Heart right ventricle (tissue), 16 donors: ENCODE measurements at regions not wholly inside any gene's neighbourhood (a gene's known extent, or its start where the extent isn't known, plus 50 kb on each side); places are given as distances from the start of the nearest gene placed in this dataset.
A peak's percentile ranks its signal among the peaks of the same experiment; 100 is the strongest.
"Not testable (repeated sequence)": the region's sequence is repeated elsewhere in the genome, so short reads cannot be mapped to it uniquely, and the experiment has no call there.

Experiments
- ATAC-seq, 8 donors: fragments of 200-7000 bp; cut with Tn5 transposase; one replicate each; pipeline ENCODE4 v1.9.1; 2020; ENCODE audit warnings: mild to moderate bottlenecking in 8 of 8, moderate library complexity in 8 of 8, moderate number of reproducible peaks in 1 of 8
- DNase-seq, 2 donors: peaks; one replicate each; pipeline ENCODE4 v3.0.0-alpha.2; 2020
- H3K27ac ChIP-seq, 10 donors: fragments of 200-600 bp; sonication (generic) in 2 of 10; one replicate each; pipeline versions ENCODE4 v1.5.0 to v1.8.0; 2020 to 2022; ENCODE audit warnings: mild to moderate bottlenecking in 3 of 10
- H3K27me3 ChIP-seq, 7 donors: fragments of 200-600 bp; one replicate each; pipeline ENCODE4 v1.8.0; 2021 to 2022; ENCODE audit warnings: mild to moderate bottlenecking in 2 of 7
- H3K36me3 ChIP-seq, 9 donors: fragments of 200-600 bp; sonication (generic) in 1 of 9; one replicate each; pipeline versions ENCODE4 v1.5.0 to v1.8.0; 2020 to 2022; ENCODE audit warnings: mild to moderate bottlenecking in 2 of 9
- H3K4me1 ChIP-seq, 9 donors: fragments of 200-600 bp; sonication (generic) in 1 of 9; one replicate each; pipeline versions ENCODE4 v1.5.0 to v1.8.0; 2020 to 2022; ENCODE audit warnings: mild to moderate bottlenecking in 4 of 9
- H3K4me3 ChIP-seq, 10 donors: fragments of 200-600 bp; sonication (generic) in 2 of 10; one replicate each; pipeline versions ENCODE4 v1.5.0 to v1.8.0; 2020 to 2022; ENCODE audit warnings: mild to moderate bottlenecking in 7 of 10, moderate library complexity in 2 of 10
- H3K9me3 ChIP-seq, 11 donors: fragments of 200-600 bp in 10 of 11; sonication (generic) in 2 of 11; one replicate each; pipeline versions ENCODE4 v1.5.0 to v1.8.0; 2013 to 2022; ENCODE audit warnings: mild to moderate bottlenecking in 2 of 11, control low read depth in 1 of 11, moderate library complexity in 1 of 11
- CTCF ChIP-seq, 9 donors: fragments of 200-600 bp; sonication (generic) in 2 of 9; IDR thresholded peaks; one replicate each; pipeline versions ENCODE4 v1.5.0 to v1.8.0; 2021 to 2022; ENCODE audit warnings: antibody characterized with exemption in 9 of 9, mild to moderate bottlenecking in 5 of 9, moderate library complexity in 1 of 9
- WGBS, 2 donors: extraction: QIAGEN DNeasy Blood & Tissue Kit; methylation state at CpG; one replicate each; pipeline ENCODE4 v1.1.7; 2013; ENCODE audit warnings: inconsistent platforms in 1 of 2; 5-methylcytosine and 5-hydroxymethylcytosine counted together
- intact Hi-C, 10 donors: fragments of 100-400 bp; cut with DNase I; formaldehyde crosslinking; loops; one replicate each; pipeline versions ENCODE4 v1.11.1 to v1.14.2; 2022
- donor health status: Arrhythmogenic right ventricular cardiomyopathy.
- donor health status: ischemic (EF 13 %, LVEDD 7.1; RV severe dilation, severe dysfunction).
- donor health status: healthy with polysubstance abuse.
- donor health status: DM: no; HTN: yes; CAD: no.
- donor health status: DM: no; HTN: no; CAD: no.
- donor health status: ischemic (EF 25% LVEDD 6.9; RV normal size, moderate dysfunction).
- donor health status: ischemic (EF 25% LVEDD 5.7; RV mildly dilated, moderate dysfunction).
- donor health status: healthy.
- donor health status: DM: yes; HTN: yes; CAD: no.
- donor health status: Ischemic cardiomyopathy.
- donor health status: ischemic (EF 35%, LVEDD 5.7; RV mildly dilated, moderate dysfunction).
- donor health status: nonischemic (EF 11% LVEDD 7.7; RV severe dilation, severe dysfunction).
- donor health status: DM: yes; HTN: yes; CAD: no.
- donor health status: PGD.
- donor health status: ischemic (EF 29% LVEDD 5.4; RV normal size, mild dysfunction).
- donor health status: nonischemic (EF 23%, LVEDD 6.1; RV moderate dilation, normal function).

- H3K27ac ChIP-seq = peak overlapping the region in 4 of 10 donors; percentile 9 to 79 (median 12)
- no peaks in the 10 kb centered on the region for H3K9me3 ChIP-seq
- DNase-seq = no peak
- ATAC-seq = peak in 1 of 8 donors; percentile 22
- WGBS, 2 donors = 55 to 72% methylated on average over 1 of the region's 1 CpG
- H3K27me3 ChIP-seq = no peaks in the 10 kb centered on the region
- TF ChIP-seq CTCF (IDR thresholded peaks at IDR 0.05) = no peak
- no peak overlapping the region for H3K4me3 ChIP-seq
- intact Hi-C loops = no loop called here
- H3K36me3 ChIP-seq = no peaks in the 10 kb centered on the region
- H3K4me1 ChIP-seq = peaks cover 0 to 32% (median 0%) of the 10 kb centered on the region in 9 donors
Observed at GRCh38 chr1:26626994-26627393, 68.8 kb upstream of the ARID1A start.

DNA sequence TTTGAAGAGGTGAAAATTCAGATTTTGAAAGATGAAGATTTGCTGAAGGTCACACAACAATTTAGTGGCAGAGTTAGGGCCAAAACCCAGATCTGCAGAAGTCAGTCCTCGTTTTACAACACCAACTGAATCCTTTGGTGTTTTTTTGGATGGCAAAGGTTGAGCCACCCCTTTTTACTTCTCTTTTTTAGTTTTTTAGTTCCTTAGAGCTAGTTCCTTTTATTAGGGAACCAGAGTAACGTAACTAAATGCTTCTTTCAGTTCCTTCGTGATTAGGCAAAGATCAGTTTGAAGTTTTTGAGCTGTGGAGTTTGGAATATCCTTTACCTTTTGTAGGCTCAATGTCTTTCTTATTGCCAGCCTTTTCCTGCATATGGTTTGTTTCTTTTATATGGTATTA is 67.9 kb upstream of the ARID1A start:
- ATAC-seq = peak in 2 of 8 donors; percentile 22 to 46
- Histone ChIP-seq H3K4me3 (no peak overlapping the region), H3K27me3 (no peaks in the 10 kb centered on the region), H3K36me3 (no peaks in the 10 kb centered on the region), H3K9me3 (no peaks in the 10 kb centered on the region), H3K27ac (peak overlapping the region in 1 of 10 donors; percentile 84), H3K4me1 (peaks cover 0 to 34% (median 0%) of the 10 kb centered on the region in 9 donors)
- WGBS, 2 donors = 82 to 87% methylated on average over 3 of the region's 3 CpGs
- intact Hi-C loops = no loop called here
- TF ChIP-seq CTCF (IDR thresholded peaks at IDR 0.05) = no peak
- DNase-seq = no peak

GRCh38 chr1:26630634-26631033 is 65.2 kb upstream of the ARID1A start:
- Histone ChIP-seq H3K4me1 (peaks cover 0 to 33% (median 0%) of the 10 kb centered on the region in 9 donors), H3K36me3 (no peaks in the 10 kb centered on the region), H3K4me3 (no peak overlapping the region), H3K27me3 (no peaks in the 10 kb centered on the region), H3K9me3 (no peaks in the 10 kb centered on the region), H3K27ac (no peak overlapping the region)
- DNase-seq = no peak
- no peak for TF ChIP-seq CTCF (IDR thresholded peaks at IDR 0.05)
- ATAC-seq = no peak
- WGBS, 2 donors = 90 to 94% methylated on average over 3 of the region's 3 CpGs
- intact Hi-C loops = no loop called here

GRCh38 chr1:26635800-26636199 is 60.0 kb upstream of the ARID1A start:
- ATAC-seq, H3K9me3 ChIP-seq, H3K27me3 ChIP-seq, H3K4me1 ChIP-seq, DNase-seq, H3K27ac ChIP-seq, H3K4me3 ChIP-seq, H3K36me3 ChIP-seq, intact Hi-C loops: not testable (repeated sequence)
- WGBS, 2 donors = 59 to 64% methylated on average over 3 of the region's 3 CpGs

DNA sequence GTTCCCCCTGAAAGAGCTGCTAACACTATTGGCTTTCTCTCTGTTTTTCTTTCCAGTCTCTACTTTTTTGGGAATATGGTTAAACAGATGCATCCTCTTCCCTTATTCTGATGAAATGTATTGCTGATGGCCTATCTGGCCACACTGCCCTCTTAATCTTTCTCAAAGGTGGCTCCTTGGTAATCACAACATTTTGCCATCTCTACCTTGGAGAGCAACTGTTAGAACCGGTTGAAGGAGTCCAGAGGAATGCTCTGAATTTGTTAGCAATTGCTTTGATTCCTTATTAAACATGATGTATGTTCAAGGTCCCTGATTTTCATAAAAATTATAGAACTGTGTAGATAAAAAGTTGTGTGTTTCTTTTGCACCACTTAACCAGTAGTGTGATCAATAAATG is 50.1 kb upstream of the ARID1A start:
- Histone ChIP-seq H3K36me3 (no peaks in the 10 kb centered on the region), H3K4me3 (no peak overlapping the region), H3K27ac (no peak overlapping the region), H3K27me3 (no peaks in the 10 kb centered on the region), H3K9me3 (no peaks in the 10 kb centered on the region), H3K4me1 (no peaks in the 10 kb centered on the region)
- intact Hi-C loops = no loop called here
- WGBS, 2 donors = 44 to 45% methylated on average over 1 of the region's 1 CpG
- DNase-seq = no peak
- no peak for ATAC-seq
- TF ChIP-seq CTCF (IDR thresholded peaks at IDR 0.05) = no peak
